HCEC 1CT (cell line): ENCODE measurements at regions not wholly inside any gene's neighbourhood (a gene's known extent, or its start where the extent isn't known, plus 50 kb on each side); places are given as distances from the start of the nearest gene placed in this dataset.
"Not testable (repeated sequence)": the region's sequence is repeated elsewhere in the genome, so short reads cannot be mapped to it uniquely, and the experiment has no call there.

ENCODE experiments used
- DNase-seq: peaks from one replicate; pipeline ENCODE4 v3.0.0-alpha.2; 2017

DNA sequence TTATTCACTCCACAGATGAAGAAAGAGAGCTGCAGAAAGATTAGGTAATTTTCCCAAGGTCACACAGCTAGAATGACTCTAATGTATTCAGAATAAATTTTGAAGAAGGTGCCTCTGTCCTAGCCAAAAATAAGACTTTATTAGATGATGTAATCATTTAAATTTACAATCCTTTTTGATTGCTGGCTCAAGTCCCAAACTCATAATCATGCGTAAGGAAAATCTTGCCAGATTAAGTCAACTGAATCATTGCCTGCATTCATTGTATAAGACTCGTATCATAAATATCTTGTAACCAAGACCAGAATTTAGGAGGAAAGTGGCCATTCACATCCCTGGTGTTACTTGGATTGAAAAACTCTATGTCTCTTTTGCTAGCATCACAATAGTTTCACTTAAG is 53.1 kb upstream of the STK39 start:
- no peak for DNase-seq

GRCh38 chr2:168304024-168304681 is 56.8 kb upstream of the STK39 start:
- DNase-seq = no peak

DNA sequence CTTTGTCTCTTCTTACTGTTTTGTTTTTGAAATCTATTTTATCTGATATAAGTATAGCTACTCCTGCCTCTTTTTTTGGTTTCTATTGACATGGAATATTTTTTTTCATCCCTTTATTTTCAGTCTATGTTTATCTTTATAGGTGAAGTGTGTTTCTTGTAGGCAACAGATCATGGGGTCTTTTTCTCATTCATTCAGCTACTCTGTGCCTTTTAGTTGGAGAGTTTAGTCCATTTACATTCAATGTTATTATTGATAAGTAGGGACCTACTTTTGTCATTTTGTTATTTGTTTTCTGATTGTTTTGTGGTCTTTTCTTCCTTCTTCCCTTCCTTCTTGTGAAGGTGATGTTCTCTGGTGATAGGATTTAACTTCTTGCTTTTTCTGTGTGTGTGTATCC is 60.0 kb upstream of the STK39 start:
- DNase-seq = no peak

GRCh38 chr2:168310580-168310979 is 63.2 kb upstream of the STK39 start:
- no peak for DNase-seq

GRCh38 chr2:168311261-168311910 is 64.0 kb upstream of the STK39 start:
- DNase-seq = no peak

GRCh38 chr2:168312036-168312822 is 64.8 kb upstream of the STK39 start:
- DNase-seq = no peak

GRCh38 chr2:168314236-168314635 is 66.8 kb upstream of the STK39 start:
- no peak for DNase-seq

GRCh38 chr2:168315331-168316072 is 68.1 kb upstream of the STK39 start:
- DNase-seq = no peak

DNA sequence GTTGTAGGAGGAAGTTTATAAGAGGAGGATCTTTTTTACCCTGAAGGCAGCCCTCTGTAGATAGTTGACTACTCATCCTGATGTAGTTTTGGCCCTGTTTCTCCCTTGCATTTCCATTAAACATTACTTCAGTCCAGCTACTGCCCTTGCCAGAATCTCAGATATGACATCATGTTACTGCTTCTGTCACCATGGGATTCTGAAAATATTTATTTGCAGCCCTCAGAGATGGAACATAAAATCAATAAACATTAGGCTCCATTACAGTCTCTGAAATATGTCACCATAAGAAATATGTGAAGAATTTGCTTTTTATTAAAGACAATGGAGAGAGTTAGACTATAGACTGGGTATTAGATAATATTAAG is 68.7 kb upstream of the STK39 start:
- DNase-seq = peak; percentile 7

GRCh38 chr2:168317282-168317681 is 69.9 kb upstream of the STK39 start:
- no peak for DNase-seq

GRCh38 chr2:168320267-168320666 is 72.9 kb upstream of the STK39 start:
- DNase-seq = peak; percentile 25

GRCh38 chr2:168322325-168323007 is 75.1 kb upstream of the STK39 start:
- DNase-seq = no peak

DNA sequence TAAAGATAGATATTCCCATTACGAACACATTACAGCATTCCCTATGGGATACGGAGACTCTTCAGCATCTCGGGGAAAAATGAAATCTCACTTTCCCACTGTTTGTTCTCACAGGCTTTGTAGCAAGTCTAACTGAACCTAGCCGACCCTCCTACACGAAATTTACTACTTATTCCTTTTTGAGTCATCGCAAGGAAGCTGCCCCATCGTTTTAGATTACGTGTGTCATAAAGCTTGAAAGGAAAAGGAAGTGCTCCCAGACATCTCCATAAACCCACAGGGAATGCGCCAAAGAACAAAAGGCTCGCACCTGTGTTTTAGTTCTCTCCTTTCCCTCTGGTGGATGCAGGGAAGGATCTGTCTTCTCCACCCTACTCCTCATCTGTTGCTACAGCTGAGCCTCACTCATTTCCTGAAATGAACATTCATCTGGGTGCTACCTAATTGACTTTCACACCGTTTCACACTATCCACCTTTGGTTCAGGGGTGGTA is 76.2 kb upstream of the STK39 start:
- no peak for DNase-seq

DNA sequence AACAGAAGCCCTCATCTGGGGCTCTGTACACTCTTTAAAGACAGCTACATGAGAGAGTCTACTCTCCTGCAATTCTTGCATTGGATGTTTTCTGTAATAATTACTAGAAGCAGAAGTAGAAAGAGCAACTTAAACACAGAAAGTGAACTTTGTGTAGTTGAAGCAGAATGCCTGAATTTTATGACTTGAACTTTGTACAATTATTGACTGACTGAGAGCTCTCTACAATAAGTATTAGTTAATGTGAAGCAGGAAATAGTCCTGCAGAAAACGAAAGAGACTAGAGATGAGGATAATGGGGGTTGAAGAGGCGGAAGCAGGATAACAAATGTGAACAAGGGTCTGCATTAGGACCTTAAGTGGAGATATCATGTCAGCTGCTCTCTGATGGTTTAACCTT is 79.2 kb upstream of the STK39 start:
- DNase-seq = no peak

- no peak for DNase-seq
These were observed 79.9 kb upstream of the STK39 start for GRCh38 chr2:168327328-168327727.

GRCh38 chr2:168328421-168328820 is 81.0 kb upstream of the STK39 start:
- DNase-seq = no peak

- DNase-seq = no peak
These were observed 83.4 kb upstream of the STK39 start for GRCh38 chr2:168330624-168331423.

DNA sequence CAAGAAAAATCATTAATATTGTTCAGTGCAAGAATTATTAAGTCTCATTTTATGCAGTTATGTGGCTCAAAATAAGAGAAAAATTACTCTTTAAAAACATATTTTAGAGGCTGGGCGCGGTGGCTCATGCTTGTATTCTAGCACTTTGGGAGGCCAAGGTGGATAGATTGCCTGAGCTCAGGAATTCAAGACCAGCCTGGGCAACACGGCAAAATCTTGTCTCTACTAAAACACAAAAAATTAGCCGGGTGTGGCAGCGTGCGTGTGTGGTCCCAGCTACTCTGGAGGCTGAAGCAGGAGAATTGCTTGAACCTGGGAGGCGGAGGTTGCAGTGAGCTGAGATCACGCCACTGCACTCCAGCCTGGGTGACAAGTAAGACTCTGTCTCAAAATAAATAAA is 87.9 kb upstream of the STK39 start:
- not testable (repeated sequence) for DNase-seq

DNA sequence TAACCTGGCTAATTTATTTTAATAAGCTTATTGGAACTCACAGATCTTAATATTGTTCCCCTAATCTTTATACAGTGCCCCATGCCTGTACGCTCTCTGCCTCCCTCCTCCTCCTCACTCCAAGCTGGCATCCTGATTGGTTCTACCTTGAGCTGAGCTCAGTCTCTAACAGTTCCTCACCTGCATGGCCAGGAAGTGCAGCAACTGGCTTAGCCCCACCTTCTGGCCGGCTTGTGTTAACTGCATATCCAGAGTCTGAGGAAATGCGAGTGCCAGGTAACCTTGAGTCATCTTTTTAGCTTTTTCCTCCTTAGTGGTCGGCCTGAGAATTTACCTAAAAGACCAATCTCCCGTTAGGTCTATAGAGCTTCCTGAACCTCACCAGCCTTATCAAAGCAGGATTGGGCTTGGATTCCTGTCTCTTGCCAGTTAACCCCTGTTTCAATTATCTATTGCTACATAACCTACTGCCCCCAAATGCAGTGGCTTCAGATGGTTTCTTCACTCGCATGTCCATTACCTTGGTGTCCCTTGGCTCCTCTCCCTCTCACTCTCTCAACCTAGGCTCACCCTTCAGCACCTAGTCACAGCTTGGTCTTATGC is 89.5 kb upstream of the STK39 start:
- no peak for DNase-seq

DNA sequence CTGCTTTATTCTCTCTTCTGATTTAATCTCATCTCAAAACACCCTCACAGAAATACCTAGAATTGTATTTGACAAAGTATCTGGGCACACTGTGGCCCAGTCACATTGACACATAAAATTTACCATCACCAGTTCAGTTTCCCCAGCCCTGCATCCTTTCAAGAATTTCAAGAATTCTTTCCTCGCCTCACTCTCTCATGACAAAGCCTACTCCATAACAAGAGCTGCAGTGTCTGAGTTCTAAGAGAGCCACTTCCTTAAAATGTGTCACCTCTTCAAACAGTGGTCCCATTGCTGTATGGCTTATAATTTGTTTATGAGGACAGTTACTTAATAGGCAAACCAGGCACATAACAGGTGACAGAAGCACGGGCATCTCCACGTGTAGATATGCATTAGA is 90.9 kb upstream of the STK39 start:
- no peak for DNase-seq

DNA sequence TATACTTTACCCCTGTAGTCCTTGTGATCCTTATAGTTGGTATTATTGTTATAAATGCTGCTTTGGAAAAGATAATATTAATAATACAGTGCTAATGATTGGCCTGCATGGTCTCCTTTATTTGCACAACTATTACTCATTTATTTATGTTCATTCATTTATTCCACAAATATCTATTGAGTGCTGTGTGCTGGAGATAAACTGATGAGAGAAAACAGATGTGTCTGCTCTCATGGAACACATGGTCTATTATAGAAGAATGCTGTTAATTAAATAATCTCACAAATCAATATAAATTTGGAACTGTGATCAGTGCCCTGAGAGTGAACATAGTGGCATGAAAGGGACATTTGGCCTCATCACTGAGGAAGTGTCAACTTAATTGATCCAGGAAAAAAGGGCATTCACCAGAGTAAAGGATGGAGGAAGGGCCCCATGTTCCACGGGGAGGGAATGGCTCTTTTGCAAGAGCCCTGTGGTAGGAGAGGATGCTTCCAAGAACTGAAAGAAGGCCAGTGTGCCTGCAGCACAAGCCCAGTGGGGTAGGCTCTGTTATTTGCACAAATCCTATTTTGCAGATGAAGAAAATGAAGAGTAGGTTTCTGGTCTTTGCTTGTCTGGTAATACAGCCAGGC is 91.5 kb upstream of the STK39 start:
- no peak for DNase-seq
